Endothelial cell of umbilical vein (primary cell): ENCODE measurements at regions not wholly inside any gene's neighbourhood (a gene's known extent, or its start where the extent isn't known, plus 50 kb on each side); places are given as distances from the start of the nearest gene placed in this dataset.

Experiments
- BruUV-seq: library from RNA; stranded (reverse); fragments of 400-500 nt; replicated peaks from 2 replicates; lab custom pipeline; 2021; lab: Mats Ljungman, UMichigan
- CTCF ChIA-PET: fragments of 300-600, 350-600 bp; sonication (Branson Sonifier 250); formaldehyde crosslinking; loops from one replicate; lab custom pipeline; 2021; ENCODE audit warnings: antibody characterized with exemption, inconsistent platforms; lab: Charles Lee
- POLR2A ChIA-PET: fragments of 300-600, 350-600 bp; sonication (Branson Sonifier 250); formaldehyde crosslinking; loops from one replicate; lab custom pipeline; 2021; ENCODE audit warnings: antibody characterized with exemption, inconsistent platforms; lab: Charles Lee
- DNase-seq: peaks from one replicate; pipeline ENCODE4 v3.0.0-alpha.2; 2011; ENCODE audit warnings: low read depth, low spot score
- FAIRE-seq: peaks from 2 replicates; lab custom pipeline; 2011; peaks lifted over from hg19 to GRCh38; lab: Jason Lieb, UNC
- H2AFZ ChIP-seq: 2 replicates; pipeline ENCODE4 v1.6.0; 2012; ENCODE audit warnings: low read depth, low read length, control low read depth, inconsistent platforms
- H3K27ac ChIP-seq: 2 replicates; pipeline ENCODE4 v1.5.1; 2011; ENCODE audit warnings: low read depth, mild to moderate bottlenecking, control low read depth, low read length, moderate library complexity; ENCODE audit not compliant: insufficient read depth
- H3K27me3 ChIP-seq, 2 experiments: 2 replicates each; pipeline versions ENCODE4 v1.6.0 to v1.6.1; 2011; ENCODE audit warnings: low read length in 2 of 2, mixed read lengths in 1 of 2; ENCODE audit not compliant: control insufficient read depth in 2 of 2, insufficient read depth in 2 of 2
- H3K36me3 ChIP-seq, 2 experiments: 2 replicates in 1 of 2; 3 replicates in 1 of 2; pipeline ENCODE4 v1.5.1; 2011; ENCODE audit warnings: low read length in 2 of 2, mild to moderate bottlenecking in 1 of 2, moderate library complexity in 1 of 2; ENCODE audit not compliant: control insufficient read depth in 2 of 2, insufficient read depth in 2 of 2; ENCODE audit errors: extremely low read depth in 1 of 2
- H3K4me1 ChIP-seq: 3 replicates; pipeline ENCODE4 v1.5.1; 2011; ENCODE audit warnings: mild to moderate bottlenecking, low read length; ENCODE audit not compliant: control insufficient read depth, insufficient read depth; ENCODE audit errors: extremely low read depth
- H3K4me2 ChIP-seq: 2 replicates; pipeline ENCODE4 v1.6.1; 2011; ENCODE audit warnings: low read length, control low read depth, mixed read lengths; ENCODE audit not compliant: insufficient read depth
- H3K4me3 ChIP-seq, 3 experiments: fragments of 200-600 bp in 1 of 3; sonication (generic), shearing (Covaris generic) in 1 of 3; replicated peaks in 1 of 3; 2 replicates each; pipeline ENCODE4 v1.5.1; 2011 to 2016; ENCODE audit warnings: control low read depth in 3 of 3, low read length in 3 of 3, mild to moderate bottlenecking in 2 of 3, inconsistent platforms in 1 of 3, low read depth in 1 of 3, moderate library complexity in 1 of 3; ENCODE audit not compliant: insufficient read depth in 1 of 3
- H3K79me2 ChIP-seq: 2 replicates; pipeline ENCODE4 v1.6.0; 2012; ENCODE audit warnings: low read length, inconsistent platforms; ENCODE audit not compliant: control insufficient read depth, insufficient read depth
- H3K9ac ChIP-seq: replicated peaks from 2 replicates; pipeline ENCODE3; 2011; ENCODE audit warnings: low read length, control low read depth; ENCODE audit not compliant: insufficient read depth; ENCODE audit errors: extremely low read depth
- H3K9me1 ChIP-seq: replicated peaks from 3 replicates; pipeline ENCODE4 v1.6.0; 2011; ENCODE audit warnings: mild to moderate bottlenecking, low read length; ENCODE audit not compliant: control insufficient read depth, insufficient read depth; ENCODE audit errors: extremely low read depth
- H3K9me3 ChIP-seq: replicated peaks from 2 replicates; pipeline ENCODE4 v1.5.1; 2012; ENCODE audit warnings: low read length, inconsistent platforms; ENCODE audit not compliant: control insufficient read depth, insufficient read depth
- H4K20me1 ChIP-seq: replicated peaks from 2 replicates; pipeline ENCODE3; 2011; ENCODE audit warnings: mild to moderate bottlenecking, low read length; ENCODE audit not compliant: control insufficient read depth, insufficient read depth; ENCODE audit errors: extremely low read depth
- CTCF ChIP-seq, 2 donors: IDR thresholded peaks; 1 replicate in 1 of 2; 2 replicates in 1 of 2; pipeline ENCODE4 v1.5.1; 2011; ENCODE audit warnings: low read length in 2 of 2, mild to moderate bottlenecking in 2 of 2, moderate library complexity in 2 of 2, control low read depth in 1 of 2, inconsistent platforms in 1 of 2, low read depth in 1 of 2; ENCODE audit not compliant: insufficient read depth in 1 of 2; ENCODE audit errors: extremely low read depth in 1 of 2
- EZH2 ChIP-seq: IDR thresholded peaks from 2 replicates; pipeline ENCODE4 v1.6.1; 2012; ENCODE audit warnings: borderline replicate concordance, low read depth, mild to moderate bottlenecking, moderate library complexity, low read length, inconsistent platforms; ENCODE audit not compliant: severe bottlenecking
- FOS ChIP-seq: IDR thresholded peaks from 2 replicates; pipeline ENCODE4 v1.6.1; 2011; ENCODE audit warnings: mild to moderate bottlenecking, low read length, moderate library complexity, borderline replicate concordance; ENCODE audit not compliant: insufficient read depth
- GATA2 ChIP-seq: IDR thresholded peaks from 2 replicates; pipeline ENCODE4 v1.7.0; 2011; ENCODE audit warnings: low read depth, mild to moderate bottlenecking, moderate library complexity, mixed read lengths, low read length; ENCODE audit not compliant: insufficient read length, insufficient read depth
- JUN ChIP-seq: IDR thresholded peaks from 2 replicates; pipeline ENCODE4 v1.6.1; 2011; ENCODE audit warnings: borderline replicate concordance, low read depth; ENCODE audit not compliant: insufficient read length, insufficient read depth
- MYC ChIP-seq: IDR thresholded peaks from one replicate; pipeline ENCODE4 v1.6.1; 2011; ENCODE audit warnings: mild to moderate bottlenecking, low read depth, low read length
- POLR2A ChIP-seq: IDR thresholded peaks from 2 replicates; pipeline ENCODE4 v1.6.1; 2012; ENCODE audit warnings: low read depth, mild to moderate bottlenecking, control low read depth, low read length
- POLR2AphosphoS5 ChIP-seq: IDR thresholded peaks from 2 replicates; pipeline ENCODE4 v1.6.1; 2012; ENCODE audit warnings: low read depth, mild to moderate bottlenecking, control low read depth, low read length, moderate library complexity; ENCODE audit not compliant: insufficient read depth
- dilution Hi-C: fragments of 300-500 bp; cut with MboI; formaldehyde crosslinking; loops from one replicate; pipeline ENCODE4 v1.15.0; 2019; ENCODE audit warnings: low sequenced_read_pairs; ENCODE audit not compliant: extremely low pct_ligation_motif_present
- intact Hi-C: fragments of 100-400 bp; cut with micrococcal nuclease; formaldehyde crosslinking; loops from one replicate; pipeline ENCODE4 v1.10.0; 2022
- TF ChIP-seq, protein P1 (sequence below): IDR thresholded peaks from 2 replicates; pipeline ENCODE4 v1.6.1; 2011; ENCODE audit not compliant: insufficient read depth, insufficient read length

- dilution Hi-C loops (no loop called here), intact Hi-C loops (no loop called here)
- H3K9me3 ChIP-seq: no peaks in the 10 kb centered on the region
- DNase-seq (no peak), FAIRE-seq (no peak)
- H4K20me1 ChIP-seq: no peaks in the 10 kb centered on the region
- H3K36me3 ChIP-seq: no peaks in the 10 kb centered on the region
- CTCF ChIA-PET: interaction anchor here (2.1 kb wide), 1 partner anchor 121 kb away, joined by 6 read pairs; no protein-coding TSS in a partner anchor
- H3K9ac ChIP-seq: no peak overlapping the region
- no TSS peak for BruUV-seq
- no peaks in the 10 kb centered on the region for H3K79me2 ChIP-seq
- POLR2A ChIA-PET: no interaction called here
- no peaks in the 10 kb centered on the region for H3K27me3 ChIP-seq
- no peak overlapping the region for H3K27ac ChIP-seq
- H3K9me1 ChIP-seq: no peaks in the 10 kb centered on the region
- no peak overlapping the region for H3K4me3 ChIP-seq
- H2AFZ ChIP-seq: no peak overlapping the region
- TF ChIP-seq POLR2A (no peak), POLR2AphosphoS5 (no peak), JUN (no peak), FOS (no peak), GATA2 (no peak), EZH2 (no peak), MYC (no peak), CTCF (IDR thresholded peaks at IDR 0.05; ENCODE audit: extremely low read depth in 1 of 2, insufficient read depth in 1 of 2, low read depth in 1 of 2, low read length in 2 of 2) (no peak)
- TF ChIP-seq, protein P1, sequence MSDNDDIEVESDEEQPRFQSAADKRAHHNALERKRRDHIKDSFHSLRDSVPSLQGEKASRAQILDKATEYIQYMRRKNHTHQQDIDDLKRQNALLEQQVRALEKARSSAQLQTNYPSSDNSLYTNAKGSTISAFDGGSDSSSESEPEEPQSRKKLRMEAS: no peak
- peaks cover 11% of the 10 kb centered on the region for H3K4me1 ChIP-seq
- no peak overlapping the region for H3K4me2 ChIP-seq
Observed at GRCh38 chr6:167230288-167230687, 60.8 kb upstream of the UNC93A start.
